GM19395 (cell line): ENCODE measurements at regions not wholly inside any gene's neighbourhood (a gene's known extent, or its start where the extent isn't known, plus 50 kb on each side); places are given as distances from the start of the nearest gene placed in this dataset.
"Not testable (repeated sequence)": the region's sequence is repeated elsewhere in the genome, so short reads cannot be mapped to it uniquely, and the experiment has no call there.

Source experiments
- ATAC-seq: cut with Tn5 transposase; IDR thresholded peaks from one replicate; pipeline ENCODE4 v1.9.1; 2021; ENCODE audit warnings: mild to moderate bottlenecking, moderate library complexity; ENCODE audit not compliant: unreplicated experiment

DNA sequence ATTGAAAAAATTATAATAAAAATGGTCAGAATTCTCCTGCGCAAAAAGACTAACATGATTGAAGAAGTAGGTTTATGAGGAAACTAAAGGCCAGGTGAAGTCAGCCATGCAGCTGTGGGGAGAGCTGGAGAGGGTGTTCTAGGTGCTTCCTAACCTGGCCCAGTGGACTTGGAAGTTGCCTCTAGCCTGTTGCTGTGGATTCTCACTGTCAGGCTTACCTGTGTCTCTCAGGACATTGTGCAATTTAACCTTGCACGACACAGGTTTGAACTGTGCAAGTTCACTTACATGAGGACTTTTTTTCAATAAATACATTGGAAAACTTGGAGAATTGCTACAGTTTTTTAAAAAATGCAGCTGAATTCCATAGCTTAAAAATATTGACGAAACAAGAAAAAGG is 266.4 kb downstream of the CXCL12 start:
- ATAC-seq, result no peak

DNA sequence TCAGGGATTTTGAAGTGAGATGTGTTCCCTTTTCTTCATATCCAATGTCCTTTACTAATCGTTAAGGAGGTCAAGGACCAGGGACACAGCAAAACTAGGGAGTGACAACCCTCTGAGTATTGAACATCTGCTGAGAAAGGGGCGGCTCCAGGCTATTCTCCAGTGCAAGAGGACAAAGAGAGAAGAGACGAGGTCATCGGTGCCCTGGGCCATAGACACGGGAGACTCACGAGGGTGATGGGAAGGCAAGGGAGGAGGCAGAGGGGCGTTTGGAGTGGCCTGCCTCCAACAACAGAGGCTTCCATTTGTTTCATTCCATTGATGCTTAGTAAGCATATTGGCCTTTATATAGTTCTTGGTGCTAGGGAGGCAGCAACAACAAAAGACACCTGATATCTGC is 268.4 kb downstream of the CXCL12 start:
- no peak for ATAC-seq

- ATAC-seq, result no peak
These were observed 269.4 kb downstream of the CXCL12 start for GRCh38 chr10:44115516-44115915.

GRCh38 chr10:44114441-44114840 is 270.5 kb downstream of the CXCL12 start:
- no peak for ATAC-seq

DNA sequence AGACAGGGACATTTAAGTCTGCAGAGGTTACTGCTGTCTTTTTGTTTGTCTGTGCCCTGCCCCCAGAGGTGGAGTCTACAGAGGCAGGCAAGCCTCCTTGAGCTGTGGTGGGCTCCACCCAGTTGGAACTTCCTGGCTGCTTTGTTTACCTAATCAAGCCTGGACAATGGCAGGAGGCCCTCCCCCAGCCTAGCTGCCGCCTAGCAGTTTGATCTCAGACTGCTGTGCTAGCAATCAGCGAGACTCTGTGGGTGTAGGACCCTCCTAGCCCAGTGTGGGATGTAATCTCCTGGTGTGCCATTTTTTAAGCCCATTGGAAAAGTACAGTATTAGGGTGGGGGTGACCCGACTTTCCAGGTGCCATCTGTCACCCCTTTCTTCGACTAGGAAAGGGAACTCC is 272.6 kb downstream of the CXCL12 start:
- not testable (repeated sequence) for ATAC-seq

- ATAC-seq, result no peak
These were observed 279.2 kb downstream of the CXCL12 start for GRCh38 chr10:44105696-44106095.

DNA sequence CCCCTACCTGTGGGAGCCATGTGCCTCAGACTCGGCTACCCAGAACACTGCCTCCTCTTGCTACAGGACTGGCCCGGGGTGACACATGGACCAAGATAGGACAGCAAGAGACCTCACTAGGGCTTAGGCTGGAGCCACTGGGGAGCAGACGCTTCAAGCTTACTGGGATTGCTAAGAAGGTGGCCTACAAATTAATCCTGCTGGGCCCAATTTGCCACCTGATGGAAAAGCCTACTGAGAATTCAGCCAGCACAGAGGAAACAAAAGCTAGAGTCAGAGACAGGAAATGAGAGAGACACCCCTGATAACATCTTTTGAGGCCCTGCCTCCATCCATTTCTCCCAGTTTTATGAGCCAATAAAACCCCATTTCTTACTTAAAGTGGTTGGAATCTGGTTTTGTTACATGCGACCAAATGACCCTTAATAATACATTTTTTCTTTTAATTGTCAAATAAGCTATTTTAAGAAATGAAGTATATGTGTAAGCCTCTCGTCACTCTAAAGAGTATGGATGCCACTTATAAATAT is 282.1 kb downstream of the CXCL12 start:
- no peak for ATAC-seq

DNA sequence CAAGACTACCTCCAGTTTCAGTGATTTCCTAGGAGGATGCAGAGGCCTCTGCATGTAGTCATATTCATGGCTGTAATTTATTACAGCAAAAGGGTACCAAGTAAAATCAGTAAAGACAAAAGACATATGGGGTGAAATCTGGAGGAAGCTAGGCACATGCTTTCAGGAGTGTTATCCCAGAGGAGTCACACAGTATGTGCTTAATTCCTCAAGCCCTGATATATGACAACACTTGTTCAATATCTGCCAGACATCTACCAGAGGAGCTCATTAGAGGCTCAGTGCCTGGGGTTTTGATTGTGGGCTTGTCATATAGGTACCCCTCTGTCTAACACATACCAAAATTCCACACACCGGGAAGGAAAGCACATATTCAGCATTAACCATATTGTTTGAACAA is 283.8 kb downstream of the CXCL12 start:
- ATAC-seq, result no peak

GRCh38 chr10:44099511-44099910 is 285.4 kb downstream of the CXCL12 start:
- ATAC-seq, result no peak

- ATAC-seq, result not testable (repeated sequence)
These were observed 288.7 kb downstream of the CXCL12 start for GRCh38 chr10:44096217-44096616.

DNA sequence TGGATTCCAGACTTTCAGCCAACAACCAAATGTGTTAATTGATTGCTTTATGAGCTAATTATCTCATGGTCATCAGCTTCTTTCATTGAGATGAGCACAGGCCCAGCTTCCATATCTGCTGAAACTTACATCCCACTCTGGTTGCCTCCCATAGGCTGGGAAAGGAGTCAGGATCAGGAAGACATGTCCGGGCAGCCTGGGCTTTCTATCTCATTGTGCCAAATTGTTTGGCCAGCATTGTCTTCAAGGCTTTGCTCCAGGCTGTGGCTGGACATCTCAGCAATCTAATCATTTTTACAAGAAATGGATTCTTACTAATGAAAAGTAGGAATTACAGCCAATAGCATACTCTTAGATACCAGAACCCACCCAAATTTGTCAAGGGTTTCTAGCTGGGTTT is 295.2 kb downstream of the CXCL12 start:
- ATAC-seq, result no peak

DNA sequence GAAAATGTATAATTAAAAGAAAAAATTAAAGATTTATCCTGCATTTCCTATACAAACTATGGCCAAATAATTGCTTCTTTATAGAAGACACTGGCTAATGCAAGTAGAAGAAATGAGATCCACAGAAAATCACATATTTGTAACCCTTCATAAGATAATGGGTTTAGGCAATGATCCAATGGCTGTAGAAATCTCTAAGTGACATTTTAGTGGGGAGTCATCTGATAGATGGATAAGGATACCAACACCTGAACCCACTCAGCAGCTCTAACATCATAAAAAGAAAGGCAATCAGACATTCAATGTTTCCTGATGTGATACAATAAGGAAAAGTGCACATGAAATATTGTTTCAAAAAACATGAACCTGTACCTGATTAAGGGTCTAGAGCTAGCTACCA is 297.5 kb downstream of the CXCL12 start:
- no peak for ATAC-seq

DNA sequence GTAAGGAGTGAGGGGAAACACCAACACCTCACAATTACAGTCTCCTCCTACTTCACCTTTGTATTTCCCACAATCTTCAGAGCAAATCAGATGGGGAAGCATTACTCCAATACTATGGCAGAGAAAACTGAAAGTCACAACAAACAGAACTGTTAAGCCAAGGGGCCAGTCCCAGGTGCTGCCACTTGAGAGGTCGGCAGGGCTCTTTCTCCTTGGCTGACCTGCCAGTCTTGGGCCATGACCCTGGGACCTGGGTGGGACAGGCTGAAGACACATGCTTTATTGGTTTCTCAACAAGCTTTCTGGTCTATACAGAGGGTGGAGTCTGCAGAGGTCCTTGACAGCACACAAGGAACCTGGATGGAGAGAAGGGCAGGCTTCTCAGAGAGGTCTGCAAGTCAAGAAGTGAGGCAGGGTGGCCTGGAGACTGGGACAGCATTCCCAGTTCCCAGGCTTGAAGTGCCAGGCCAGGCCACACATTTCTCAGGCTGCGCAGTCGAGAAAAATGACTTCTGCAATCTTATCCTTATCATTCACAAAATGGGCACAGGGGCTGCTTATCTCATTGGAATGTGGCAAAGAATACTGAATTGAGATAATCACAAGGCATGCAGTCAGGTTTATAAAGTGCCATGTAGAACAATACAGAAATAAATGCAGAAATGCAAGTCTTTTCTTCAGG is 301.0 kb downstream of the CXCL12 start:
- no peak for ATAC-seq

DNA sequence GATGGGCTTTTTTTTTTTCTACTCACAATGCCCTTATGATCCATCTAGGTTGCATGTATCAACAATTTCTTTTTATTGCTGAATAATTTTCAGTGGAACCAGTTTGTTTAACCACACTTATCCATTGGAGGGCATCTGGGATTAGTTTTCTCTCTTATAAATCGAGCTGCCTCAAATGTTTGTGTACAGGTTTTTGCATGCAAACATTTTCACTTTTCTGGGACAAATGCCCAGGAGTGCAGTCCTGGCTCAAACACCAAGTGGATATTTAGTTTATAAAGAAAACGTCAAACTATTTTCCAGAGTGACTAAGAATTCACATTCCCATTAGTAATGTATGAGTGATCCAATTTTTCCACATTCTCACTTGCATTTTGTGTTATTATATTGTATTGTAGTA is 313.4 kb downstream of the CXCL12 start:
- ATAC-seq, result no peak

- ATAC-seq, result no peak
These were observed 314.6 kb downstream of the CXCL12 start for GRCh38 chr10:44070282-44070681.

DNA sequence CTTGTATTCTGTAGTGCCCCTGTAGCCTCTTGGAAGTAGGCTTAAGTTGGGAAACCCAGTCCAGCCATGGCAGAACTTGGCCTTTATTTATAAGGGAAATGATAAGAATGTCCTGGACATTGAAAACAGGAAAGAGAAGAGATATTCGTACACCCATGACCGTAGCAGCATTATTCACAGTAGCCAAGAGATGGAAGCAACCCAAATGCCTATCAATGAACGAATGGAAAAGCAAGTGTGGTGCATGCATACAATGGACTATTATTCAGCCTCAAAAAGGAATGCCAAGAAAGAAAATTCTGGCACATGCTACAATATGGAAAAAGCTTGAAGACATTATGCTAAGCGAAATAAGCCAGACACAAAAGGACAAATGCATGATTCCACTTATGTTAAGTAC is 315.3 kb downstream of the CXCL12 start:
- no peak for ATAC-seq

GRCh38 chr10:44068716-44069482 is 316.0 kb downstream of the CXCL12 start:
- no peak for ATAC-seq

DNA sequence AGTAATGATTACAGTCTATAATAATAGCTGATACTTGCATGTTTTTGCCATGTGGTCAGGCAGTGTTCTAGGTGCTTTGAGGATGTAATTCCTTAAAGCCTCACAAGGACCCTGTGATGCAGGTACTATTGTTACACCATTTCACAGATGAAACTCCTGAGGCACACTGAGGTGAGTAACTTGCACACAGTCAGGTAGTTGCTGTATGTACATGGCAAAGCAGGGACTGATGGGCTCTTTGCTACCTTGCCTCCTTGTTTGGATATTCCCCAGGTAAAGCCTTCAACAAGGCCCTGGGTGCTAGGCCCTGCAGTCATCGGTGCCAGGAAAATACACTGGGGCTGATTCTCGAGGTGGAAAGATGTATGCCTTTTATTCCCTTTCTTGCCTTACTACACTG is 317.5 kb downstream of the CXCL12 start:
- no peak for ATAC-seq

DNA sequence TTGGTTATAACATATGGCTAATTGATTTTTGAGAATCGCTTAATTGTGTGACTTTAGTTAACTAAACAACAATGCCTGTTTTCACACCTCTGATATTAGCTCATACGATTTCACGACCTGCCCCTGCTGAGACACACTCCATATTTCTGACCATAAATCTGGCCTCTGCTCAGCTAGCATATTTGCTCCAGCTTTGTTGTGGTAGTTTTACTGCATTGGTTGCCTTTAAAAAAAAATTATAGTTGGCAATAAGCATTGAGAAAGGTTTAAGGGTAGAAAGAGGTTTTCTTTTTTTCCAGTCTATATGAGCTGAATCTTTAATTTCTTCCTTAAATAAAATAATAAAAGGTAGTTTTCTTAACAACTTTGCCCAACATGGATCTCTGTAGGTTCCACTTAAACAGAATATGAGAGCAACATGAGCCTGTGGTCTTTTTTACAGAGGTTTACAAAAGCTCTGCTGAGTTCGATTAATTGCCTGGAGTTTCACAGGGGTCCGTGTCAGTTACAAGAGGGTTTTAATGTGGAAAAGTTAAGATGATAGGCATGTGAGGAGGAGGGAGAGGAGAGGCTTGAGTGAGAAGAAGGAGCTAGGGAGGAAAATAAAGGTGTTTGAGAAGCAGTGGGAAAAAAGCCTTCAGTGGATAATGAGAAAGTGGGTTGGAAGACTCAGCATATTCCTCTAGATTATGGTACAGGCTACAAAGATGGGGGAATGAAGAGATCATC is 318.2 kb downstream of the CXCL12 start:
- no peak for ATAC-seq

- ATAC-seq, result no peak
These were observed 318.9 kb downstream of the CXCL12 start for GRCh38 chr10:44065788-44066526.
